Heart right ventricle (tissue), 16 donors: ENCODE measurements at regions not wholly inside any gene's neighbourhood (a gene's known extent, or its start where the extent isn't known, plus 50 kb on each side); places are given as distances from the start of the nearest gene placed in this dataset.

Experiments used
- ATAC-seq, 8 donors: fragments of 200-7000 bp; cut with Tn5 transposase; one replicate each; pipeline ENCODE4 v1.9.1; 2020; ENCODE audit warnings: mild to moderate bottlenecking in 8 of 8, moderate library complexity in 8 of 8, moderate number of reproducible peaks in 1 of 8
- DNase-seq, 2 donors: peaks; one replicate each; pipeline ENCODE4 v3.0.0-alpha.2; 2020
- H3K27ac ChIP-seq, 10 donors: fragments of 200-600 bp; sonication (generic) in 2 of 10; one replicate each; pipeline versions ENCODE4 v1.5.0 to v1.8.0; 2020 to 2022; ENCODE audit warnings: mild to moderate bottlenecking in 3 of 10
- H3K27me3 ChIP-seq, 7 donors: fragments of 200-600 bp; one replicate each; pipeline ENCODE4 v1.8.0; 2021 to 2022; ENCODE audit warnings: mild to moderate bottlenecking in 2 of 7
- H3K36me3 ChIP-seq, 9 donors: fragments of 200-600 bp; sonication (generic) in 1 of 9; one replicate each; pipeline versions ENCODE4 v1.5.0 to v1.8.0; 2020 to 2022; ENCODE audit warnings: mild to moderate bottlenecking in 2 of 9
- H3K4me1 ChIP-seq, 9 donors: fragments of 200-600 bp; sonication (generic) in 1 of 9; one replicate each; pipeline versions ENCODE4 v1.5.0 to v1.8.0; 2020 to 2022; ENCODE audit warnings: mild to moderate bottlenecking in 4 of 9
- H3K4me3 ChIP-seq, 10 donors: fragments of 200-600 bp; sonication (generic) in 2 of 10; one replicate each; pipeline versions ENCODE4 v1.5.0 to v1.8.0; 2020 to 2022; ENCODE audit warnings: mild to moderate bottlenecking in 7 of 10, moderate library complexity in 2 of 10
- H3K9me3 ChIP-seq, 11 donors: fragments of 200-600 bp in 10 of 11; sonication (generic) in 2 of 11; one replicate each; pipeline versions ENCODE4 v1.5.0 to v1.8.0; 2013 to 2022; ENCODE audit warnings: mild to moderate bottlenecking in 2 of 11, control low read depth in 1 of 11, moderate library complexity in 1 of 11
- WGBS, 2 donors: extraction: QIAGEN DNeasy Blood & Tissue Kit; methylation state at CpG; one replicate each; pipeline ENCODE4 v1.1.7; 2013; ENCODE audit warnings: inconsistent platforms in 1 of 2; 5-methylcytosine and 5-hydroxymethylcytosine counted together
- intact Hi-C, 10 donors: fragments of 100-400 bp; cut with DNase I; formaldehyde crosslinking; loops; one replicate each; pipeline versions ENCODE4 v1.11.1 to v1.14.2; 2022
- TF ChIP-seq, protein P1 (sequence below), 9 donors: fragments of 200-600 bp; sonication (generic) in 2 of 9; IDR thresholded peaks; one replicate each; pipeline versions ENCODE4 v1.5.0 to v1.8.0; 2021 to 2022; ENCODE audit warnings: antibody characterized with exemption in 9 of 9, mild to moderate bottlenecking in 5 of 9, moderate library complexity in 1 of 9
- donor health status: Arrhythmogenic right ventricular cardiomyopathy.
- donor health status: ischemic (EF 13 %, LVEDD 7.1; RV severe dilation, severe dysfunction).
- donor health status: healthy with polysubstance abuse.
- donor health status: DM: no; HTN: yes; CAD: no.
- donor health status: DM: no; HTN: no; CAD: no.
- donor health status: ischemic (EF 25% LVEDD 6.9; RV normal size, moderate dysfunction).
- donor health status: ischemic (EF 25% LVEDD 5.7; RV mildly dilated, moderate dysfunction).
- donor health status: healthy.
- donor health status: DM: yes; HTN: yes; CAD: no.
- donor health status: Ischemic cardiomyopathy.
- donor health status: ischemic (EF 35%, LVEDD 5.7; RV mildly dilated, moderate dysfunction).
- donor health status: nonischemic (EF 11% LVEDD 7.7; RV severe dilation, severe dysfunction).
- donor health status: DM: yes; HTN: yes; CAD: no.
- donor health status: PGD.
- donor health status: ischemic (EF 29% LVEDD 5.4; RV normal size, mild dysfunction).
- donor health status: nonischemic (EF 23%, LVEDD 6.1; RV moderate dilation, normal function).

DNA sequence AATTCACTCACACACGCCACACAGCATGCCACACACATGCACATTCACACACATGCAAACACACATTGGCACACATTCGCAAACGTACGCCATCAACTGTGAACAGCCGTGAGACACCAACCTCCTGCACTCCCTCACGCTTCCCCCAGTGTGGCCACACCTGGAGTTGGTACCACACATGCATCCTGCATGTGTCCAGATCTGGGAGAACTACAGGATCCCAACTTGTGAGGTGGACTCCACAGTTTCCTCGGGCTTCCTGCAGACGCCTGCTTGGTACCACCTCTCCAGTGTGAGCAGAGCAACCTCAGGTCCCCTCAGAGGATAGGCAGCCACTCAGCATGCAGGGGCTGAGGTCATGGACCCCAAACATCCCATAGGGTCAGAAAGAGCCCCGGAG lies 239.0 kb downstream of the EIPR1 start:
- intact Hi-C loops, result no loop called here
- DNase-seq (no peak), ATAC-seq (no peak)
- H3K4me1 ChIP-seq, result no peaks in the 10 kb centered on the region
- H3K27ac ChIP-seq, result no peak overlapping the region
- TF ChIP-seq, protein P1, sequence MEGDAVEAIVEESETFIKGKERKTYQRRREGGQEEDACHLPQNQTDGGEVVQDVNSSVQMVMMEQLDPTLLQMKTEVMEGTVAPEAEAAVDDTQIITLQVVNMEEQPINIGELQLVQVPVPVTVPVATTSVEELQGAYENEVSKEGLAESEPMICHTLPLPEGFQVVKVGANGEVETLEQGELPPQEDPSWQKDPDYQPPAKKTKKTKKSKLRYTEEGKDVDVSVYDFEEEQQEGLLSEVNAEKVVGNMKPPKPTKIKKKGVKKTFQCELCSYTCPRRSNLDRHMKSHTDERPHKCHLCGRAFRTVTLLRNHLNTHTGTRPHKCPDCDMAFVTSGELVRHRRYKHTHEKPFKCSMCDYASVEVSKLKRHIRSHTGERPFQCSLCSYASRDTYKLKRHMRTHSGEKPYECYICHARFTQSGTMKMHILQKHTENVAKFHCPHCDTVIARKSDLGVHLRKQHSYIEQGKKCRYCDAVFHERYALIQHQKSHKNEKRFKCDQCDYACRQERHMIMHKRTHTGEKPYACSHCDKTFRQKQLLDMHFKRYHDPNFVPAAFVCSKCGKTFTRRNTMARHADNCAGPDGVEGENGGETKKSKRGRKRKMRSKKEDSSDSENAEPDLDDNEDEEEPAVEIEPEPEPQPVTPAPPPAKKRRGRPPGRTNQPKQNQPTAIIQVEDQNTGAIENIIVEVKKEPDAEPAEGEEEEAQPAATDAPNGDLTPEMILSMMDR (IDR thresholded peaks at IDR 0.05), result no peak
- WGBS, 2 donors, result 88 to 95% methylated on average over 9 of the region's 9 CpGs
- H3K36me3 ChIP-seq, result no peaks in the 10 kb centered on the region
- H3K4me3 ChIP-seq, result no peak overlapping the region
- H3K27me3 ChIP-seq, result peaks cover 0 to under 1% (median 0%) of the 10 kb centered on the region in 7 donors
- peaks cover 0 to 16% (median 0%) of the 10 kb centered on the region in 11 donors for H3K9me3 ChIP-seq

DNA sequence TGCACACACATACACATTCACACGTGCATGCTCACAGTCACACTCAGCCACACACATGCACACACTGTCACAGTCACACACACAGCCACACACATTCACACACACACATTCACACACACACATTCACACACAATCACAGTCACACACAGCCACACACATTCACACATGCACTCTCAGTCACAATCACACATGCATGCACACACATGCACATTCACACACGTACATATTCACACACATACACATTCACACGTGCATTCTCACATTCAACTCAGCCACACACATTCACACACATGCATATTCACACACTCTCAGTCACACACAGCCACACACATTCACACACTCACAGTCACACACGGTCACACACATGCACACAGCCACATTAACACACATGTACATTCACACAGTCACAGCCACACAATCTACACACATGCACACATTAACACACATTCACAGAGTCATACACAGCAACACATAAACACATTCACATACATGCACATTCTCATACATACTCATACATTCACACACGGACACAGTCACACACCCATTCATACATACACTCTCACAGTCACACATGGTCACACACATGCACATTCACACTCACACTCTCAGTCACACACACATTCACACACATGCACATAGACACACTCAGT lies 239.8 kb downstream of the EIPR1 start:
- intact Hi-C loops, result no loop called here
- Histone ChIP-seq H3K9me3 (peaks cover 0 to 18% (median 0%) of the 10 kb centered on the region in 11 donors), H3K36me3 (no peaks in the 10 kb centered on the region), H3K4me1 (no peaks in the 10 kb centered on the region), H3K4me3 (no peak overlapping the region), H3K27ac (no peak overlapping the region), H3K27me3 (peaks cover 0 to 4% (median 0%) of the 10 kb centered on the region in 7 donors)
- WGBS, 2 donors, result 92 to 93% methylated on average over 5 of the region's 5 CpGs
- DNase-seq (no peak), ATAC-seq (no peak)
- TF ChIP-seq, protein P1 (IDR thresholded peaks at IDR 0.05), result no peak

DNA sequence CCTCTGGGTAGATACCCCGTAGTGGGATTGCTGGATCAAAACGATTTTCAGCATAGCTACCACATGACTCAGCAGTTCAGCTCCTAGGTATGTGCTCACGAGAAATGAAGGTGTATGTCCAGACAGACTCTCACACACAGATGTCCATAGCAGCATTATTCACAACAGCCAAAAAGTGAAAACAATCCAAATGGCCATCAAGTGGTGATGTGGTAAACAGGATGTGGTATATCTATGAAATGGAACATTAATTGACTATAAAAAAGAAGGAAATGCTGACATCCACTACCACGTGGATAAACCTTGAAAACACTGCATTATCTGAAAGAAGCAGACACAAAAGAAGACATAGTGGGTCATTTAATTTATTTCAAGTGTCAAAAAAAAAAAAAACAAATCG lies 241.9 kb downstream of the EIPR1 start:
- no peak for ATAC-seq
- intact Hi-C loops, result no loop called here
- 84 to 88% methylated on average over 5 of the region's 5 CpGs for WGBS, 2 donors

DNA sequence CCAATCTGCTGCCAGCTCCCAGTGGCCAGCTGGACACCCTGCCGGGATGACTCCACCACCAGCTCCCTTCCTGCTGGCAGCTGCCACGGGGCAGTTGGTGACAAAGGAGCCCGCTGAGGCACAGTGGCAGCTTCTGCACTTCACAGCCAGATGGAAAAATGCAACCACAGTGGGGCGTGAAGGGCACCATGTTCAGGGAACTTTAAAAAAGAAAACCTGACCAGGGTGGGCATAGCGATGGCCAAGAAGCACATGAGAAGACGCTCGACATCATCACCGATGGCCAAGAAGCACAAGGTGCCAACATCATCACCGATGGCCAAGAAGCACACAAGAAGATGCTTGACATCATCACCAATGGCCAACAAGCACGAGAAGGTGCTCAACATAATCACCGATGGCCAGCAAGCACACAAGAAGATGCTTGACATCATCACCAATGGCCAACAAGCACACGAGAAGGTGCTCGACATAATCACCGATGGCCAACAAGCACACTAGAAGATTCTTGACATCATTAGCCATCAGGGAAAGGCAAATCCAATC lies 243.5 kb downstream of the EIPR1 start:
- no peaks in the 10 kb centered on the region for H3K36me3 ChIP-seq
- 95% methylated on average over 14 of the region's 14 CpGs for WGBS, 2 donors
- no peak overlapping the region for H3K27ac ChIP-seq
- no peak overlapping the region for H3K4me3 ChIP-seq
- peaks cover 0 to 18% (median 0%) of the 10 kb centered on the region in 11 donors for H3K9me3 ChIP-seq
- DNase-seq (no peak), ATAC-seq (no peak)
- H3K4me1 ChIP-seq, result no peaks in the 10 kb centered on the region
- peaks cover 0 to 15% (median 8%) of the 10 kb centered on the region in 7 donors for H3K27me3 ChIP-seq
- intact Hi-C loops, result no loop called here
- TF ChIP-seq, protein P1 (IDR thresholded peaks at IDR 0.05), result no peak

More for the DNA sequence above, 241.9 kb downstream of the EIPR1 start:
- peaks cover 0 to 12% (median 5%) of the 10 kb centered on the region in 7 donors for H3K27me3 ChIP-seq
- no peak for DNase-seq
- TF ChIP-seq, protein P1 (IDR thresholded peaks at IDR 0.05), result no peak
- no peak overlapping the region for H3K4me3 ChIP-seq
- no peaks in the 10 kb centered on the region for H3K36me3 ChIP-seq
- peaks cover 0 to 18% (median 0%) of the 10 kb centered on the region in 11 donors for H3K9me3 ChIP-seq
- H3K4me1 ChIP-seq, result no peaks in the 10 kb centered on the region
- H3K27ac ChIP-seq, result no peak overlapping the region
